OCI-LY1 (cell line): ENCODE measurements at regions not wholly inside any gene's neighbourhood (a gene's known extent, or its start where the extent isn't known, plus 50 kb on each side); places are given as distances from the start of the nearest gene placed in this dataset.

Source experiments
- EZH2 ChIP-seq: fragments of 200-600 bp; sonication (generic), shearing (Covaris generic); IDR thresholded peaks from 2 replicates; pipeline ENCODE4 v1.8.0; 2017; ENCODE audit warnings: borderline replicate concordance, mixed run types, mild to moderate bottlenecking, antibody characterized with exemption, low read length, moderate library complexity, mixed read lengths
- TF ChIP-seq, protein P1 (sequence below): fragments of 200-600 bp; sonication (generic), shearing (Covaris generic); IDR thresholded peaks from 2 replicates; pipeline ENCODE4 v1.5.1; 2017; ENCODE audit warnings: mild to moderate bottlenecking, antibody characterized with exemption, low read length, moderate library complexity, mixed read lengths

- TF ChIP-seq, protein P1, sequence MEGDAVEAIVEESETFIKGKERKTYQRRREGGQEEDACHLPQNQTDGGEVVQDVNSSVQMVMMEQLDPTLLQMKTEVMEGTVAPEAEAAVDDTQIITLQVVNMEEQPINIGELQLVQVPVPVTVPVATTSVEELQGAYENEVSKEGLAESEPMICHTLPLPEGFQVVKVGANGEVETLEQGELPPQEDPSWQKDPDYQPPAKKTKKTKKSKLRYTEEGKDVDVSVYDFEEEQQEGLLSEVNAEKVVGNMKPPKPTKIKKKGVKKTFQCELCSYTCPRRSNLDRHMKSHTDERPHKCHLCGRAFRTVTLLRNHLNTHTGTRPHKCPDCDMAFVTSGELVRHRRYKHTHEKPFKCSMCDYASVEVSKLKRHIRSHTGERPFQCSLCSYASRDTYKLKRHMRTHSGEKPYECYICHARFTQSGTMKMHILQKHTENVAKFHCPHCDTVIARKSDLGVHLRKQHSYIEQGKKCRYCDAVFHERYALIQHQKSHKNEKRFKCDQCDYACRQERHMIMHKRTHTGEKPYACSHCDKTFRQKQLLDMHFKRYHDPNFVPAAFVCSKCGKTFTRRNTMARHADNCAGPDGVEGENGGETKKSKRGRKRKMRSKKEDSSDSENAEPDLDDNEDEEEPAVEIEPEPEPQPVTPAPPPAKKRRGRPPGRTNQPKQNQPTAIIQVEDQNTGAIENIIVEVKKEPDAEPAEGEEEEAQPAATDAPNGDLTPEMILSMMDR = no peak
- TF ChIP-seq EZH2 = no peak
These were observed 131.3 kb downstream of the C11orf87 start for GRCh38 chr11:109553284-109553683.
